Neural cell (in vitro differentiated cells): ENCODE measurements at regions not wholly inside any gene's neighbourhood (a gene's known extent, or its start where the extent isn't known, plus 50 kb on each side); places are given as distances from the start of the nearest gene placed in this dataset.

ENCODE experiments used
- H2AFZ ChIP-seq: fragments of 200-600, 300-800 bp; sonication (generic), shearing (Covaris generic); 2 replicates; pipeline ENCODE4 v1.6.0; 2014; ENCODE audit warnings: low read depth, mild to moderate bottlenecking, antibody characterized with exemption, low read length, moderate library complexity
- H3F3A ChIP-seq: fragments of 200-600 bp; shearing (Covaris generic); 2 replicates; pipeline ENCODE4 v1.6.1; 2016; ENCODE audit warnings: mild to moderate bottlenecking, moderate library complexity, mixed read lengths, antibody characterized with exemption, low read length; ENCODE audit not compliant: insufficient read depth, poor library complexity, severe bottlenecking
- H3K27ac ChIP-seq: fragments of 200-600, 300-800 bp; sonication (generic), shearing (Covaris generic); 2 replicates; pipeline ENCODE4 v1.5.1; 2014; ENCODE audit warnings: mild to moderate bottlenecking, low read length, moderate library complexity
- H3K27me3 ChIP-seq: fragments of 300-800, 200-600 bp; sonication (generic), shearing (Covaris generic); 2 replicates; pipeline ENCODE4 v1.6.0; 2014; ENCODE audit warnings: mild to moderate bottlenecking, low read depth, low read length, moderate library complexity; ENCODE audit not compliant: insufficient read depth
- H3K36me3 ChIP-seq: fragments of 300-800, 200-600 bp; sonication (generic), shearing (Covaris generic); 2 replicates; pipeline ENCODE4 v1.5.1; 2014; ENCODE audit warnings: mild to moderate bottlenecking, antibody characterized with exemption, low read length, moderate library complexity; ENCODE audit not compliant: insufficient read depth
- H3K4me2 ChIP-seq: fragments of 300-800, 200-600 bp; sonication (generic), shearing (Covaris generic); 2 replicates; pipeline ENCODE4 v1.6.0; 2014; ENCODE audit warnings: mild to moderate bottlenecking, low read length
- H3K4me3 ChIP-seq: fragments of 300-800, 200-600 bp; sonication (generic), shearing (Covaris generic); 2 replicates; pipeline ENCODE4 v1.5.1; 2014; ENCODE audit warnings: mild to moderate bottlenecking, low read length, moderate library complexity
- H3K79me2 ChIP-seq: fragments of 200-600 bp; shearing (Covaris generic); replicated peaks from 2 replicates; pipeline ENCODE4 v1.6.0; 2014; ENCODE audit warnings: mild to moderate bottlenecking, low read length, moderate library complexity; ENCODE audit not compliant: insufficient read depth
- H3K9ac ChIP-seq: fragments of 300-800, 200-600 bp; sonication (generic), shearing (Covaris generic); 2 replicates; pipeline ENCODE4 v1.6.1; 2016; ENCODE audit warnings: mild to moderate bottlenecking, low read length, mixed read lengths
- H3K9me2 ChIP-seq: fragments of 200-600 bp; shearing (Covaris generic); 2 replicates; pipeline ENCODE4 v1.6.1; 2016; ENCODE audit warnings: mild to moderate bottlenecking, low read length, mixed read lengths; ENCODE audit not compliant: insufficient read depth
- H3K9me3 ChIP-seq: fragments of 200-600, 300-800 bp; sonication (generic), shearing (Covaris generic); 2 replicates; pipeline ENCODE4 v1.6.1; 2016; ENCODE audit warnings: mild to moderate bottlenecking, mixed run types, low read length, moderate library complexity, mixed read lengths
- H4K20me1 ChIP-seq: fragments of 200-600 bp; shearing (Covaris generic); 2 replicates; pipeline ENCODE4 v1.6.1; 2016; ENCODE audit warnings: mild to moderate bottlenecking, mixed run types; ENCODE audit not compliant: insufficient read depth
- EP300 ChIP-seq: fragments of 450-650 bp; conservative IDR thresholded peaks from 2 replicates; pipeline ENCODE4 v1.6.1; 2014; ENCODE audit warnings: antibody characterized with exemption, mild to moderate bottlenecking, moderate library complexity; ENCODE audit not compliant: poor library complexity, severe bottlenecking
- EZH2 ChIP-seq: fragments of 200-600, 300-800 bp; shearing (Covaris generic), sonication (generic); IDR thresholded peaks from 2 replicates; pipeline ENCODE4 v1.6.1; 2014; ENCODE audit warnings: antibody characterized with exemption, low read length, borderline replicate concordance, mild to moderate bottlenecking; ENCODE audit not compliant: insufficient read depth, poor library complexity, severe bottlenecking
- MXI1 ChIP-seq: fragments of 450-650 bp; conservative IDR thresholded peaks from 2 replicates; pipeline ENCODE4 v1.6.1; 2014; ENCODE audit warnings: antibody characterized with exemption, mild to moderate bottlenecking; ENCODE audit not compliant: poor library complexity, severe bottlenecking
- POLR2AphosphoS5 ChIP-seq: IDR thresholded peaks from 2 replicates; pipeline ENCODE4 v1.6.1; 2012
- RAD21 ChIP-seq: fragments of 450-650 bp; conservative IDR thresholded peaks from 2 replicates; pipeline ENCODE4 v1.6.1; 2014; ENCODE audit warnings: antibody characterized with exemption, mild to moderate bottlenecking, moderate library complexity
- SMC3 ChIP-seq: fragments of 450-650 bp; conservative IDR thresholded peaks from 2 replicates; pipeline ENCODE4 v1.6.1; 2014; ENCODE audit warnings: antibody characterized with exemption, mild to moderate bottlenecking, moderate library complexity; ENCODE audit not compliant: poor library complexity
- TAF1 ChIP-seq: IDR thresholded peaks from 2 replicates; pipeline ENCODE4 v1.6.1; 2012; ENCODE audit warnings: low read depth
- TF ChIP-seq, protein P1 (sequence below): IDR thresholded peaks from 2 replicates; pipeline ENCODE4 v1.6.1; 2012; ENCODE audit warnings: borderline replicate concordance
- TF ChIP-seq, protein P2 (sequence below): fragments of 450-650 bp; IDR thresholded peaks from 2 replicates; pipeline ENCODE4 v1.5.1; 2014; ENCODE audit warnings: antibody characterized with exemption, mild to moderate bottlenecking, moderate library complexity; ENCODE audit not compliant: poor library complexity, severe bottlenecking

DNA sequence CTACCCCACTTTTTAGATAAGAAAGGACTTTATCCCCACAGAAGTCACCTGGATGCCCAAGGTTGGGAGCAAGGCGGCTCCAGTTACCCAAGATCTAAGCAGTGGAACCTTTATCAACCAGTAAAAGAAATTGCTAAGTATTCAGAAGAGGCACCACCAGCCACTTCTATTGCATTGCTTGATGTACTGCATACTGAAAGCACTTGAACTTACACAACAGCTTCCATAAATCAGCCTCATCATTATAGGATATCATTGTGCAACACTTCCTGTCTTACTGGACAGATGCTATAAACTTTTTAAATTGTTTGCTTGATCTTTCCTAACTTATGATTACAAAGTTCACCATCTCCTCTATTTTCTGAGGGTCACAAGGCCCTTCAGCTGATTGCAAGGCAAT, 642.7 kb upstream of the CXADR start:
- H3K9ac ChIP-seq = no peak overlapping the region
- H3K4me2 ChIP-seq = no peak overlapping the region
- H4K20me1 ChIP-seq = no peaks in the 10 kb centered on the region
- H3K27ac ChIP-seq = no peak overlapping the region
- no peaks in the 10 kb centered on the region for H3K9me3 ChIP-seq
- no peaks in the 10 kb centered on the region for H3F3A ChIP-seq
- no peaks in the 10 kb centered on the region for H3K27me3 ChIP-seq
- H3K36me3 ChIP-seq = no peaks in the 10 kb centered on the region
- H3K4me3 ChIP-seq = no peak overlapping the region
- no peaks in the 10 kb centered on the region for H3K79me2 ChIP-seq
- H2AFZ ChIP-seq = no peak overlapping the region
- no peaks in the 10 kb centered on the region for H3K9me2 ChIP-seq
- no peak for TF ChIP-seq TAF1
- TF ChIP-seq, protein P1, sequence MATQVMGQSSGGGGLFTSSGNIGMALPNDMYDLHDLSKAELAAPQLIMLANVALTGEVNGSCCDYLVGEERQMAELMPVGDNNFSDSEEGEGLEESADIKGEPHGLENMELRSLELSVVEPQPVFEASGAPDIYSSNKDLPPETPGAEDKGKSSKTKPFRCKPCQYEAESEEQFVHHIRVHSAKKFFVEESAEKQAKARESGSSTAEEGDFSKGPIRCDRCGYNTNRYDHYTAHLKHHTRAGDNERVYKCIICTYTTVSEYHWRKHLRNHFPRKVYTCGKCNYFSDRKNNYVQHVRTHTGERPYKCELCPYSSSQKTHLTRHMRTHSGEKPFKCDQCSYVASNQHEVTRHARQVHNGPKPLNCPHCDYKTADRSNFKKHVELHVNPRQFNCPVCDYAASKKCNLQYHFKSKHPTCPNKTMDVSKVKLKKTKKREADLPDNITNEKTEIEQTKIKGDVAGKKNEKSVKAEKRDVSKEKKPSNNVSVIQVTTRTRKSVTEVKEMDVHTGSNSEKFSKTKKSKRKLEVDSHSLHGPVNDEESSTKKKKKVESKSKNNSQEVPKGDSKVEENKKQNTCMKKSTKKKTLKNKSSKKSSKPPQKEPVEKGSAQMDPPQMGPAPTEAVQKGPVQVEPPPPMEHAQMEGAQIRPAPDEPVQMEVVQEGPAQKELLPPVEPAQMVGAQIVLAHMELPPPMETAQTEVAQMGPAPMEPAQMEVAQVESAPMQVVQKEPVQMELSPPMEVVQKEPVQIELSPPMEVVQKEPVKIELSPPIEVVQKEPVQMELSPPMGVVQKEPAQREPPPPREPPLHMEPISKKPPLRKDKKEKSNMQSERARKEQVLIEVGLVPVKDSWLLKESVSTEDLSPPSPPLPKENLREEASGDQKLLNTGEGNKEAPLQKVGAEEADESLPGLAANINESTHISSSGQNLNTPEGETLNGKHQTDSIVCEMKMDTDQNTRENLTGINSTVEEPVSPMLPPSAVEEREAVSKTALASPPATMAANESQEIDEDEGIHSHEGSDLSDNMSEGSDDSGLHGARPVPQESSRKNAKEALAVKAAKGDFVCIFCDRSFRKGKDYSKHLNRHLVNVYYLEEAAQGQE = no peak
- no peak for TF ChIP-seq RAD21
- TF ChIP-seq MXI1 = no peak
- no peak for TF ChIP-seq SMC3
- no peak for TF ChIP-seq EP300
- TF ChIP-seq EZH2 = no peak
- TF ChIP-seq, protein P2, sequence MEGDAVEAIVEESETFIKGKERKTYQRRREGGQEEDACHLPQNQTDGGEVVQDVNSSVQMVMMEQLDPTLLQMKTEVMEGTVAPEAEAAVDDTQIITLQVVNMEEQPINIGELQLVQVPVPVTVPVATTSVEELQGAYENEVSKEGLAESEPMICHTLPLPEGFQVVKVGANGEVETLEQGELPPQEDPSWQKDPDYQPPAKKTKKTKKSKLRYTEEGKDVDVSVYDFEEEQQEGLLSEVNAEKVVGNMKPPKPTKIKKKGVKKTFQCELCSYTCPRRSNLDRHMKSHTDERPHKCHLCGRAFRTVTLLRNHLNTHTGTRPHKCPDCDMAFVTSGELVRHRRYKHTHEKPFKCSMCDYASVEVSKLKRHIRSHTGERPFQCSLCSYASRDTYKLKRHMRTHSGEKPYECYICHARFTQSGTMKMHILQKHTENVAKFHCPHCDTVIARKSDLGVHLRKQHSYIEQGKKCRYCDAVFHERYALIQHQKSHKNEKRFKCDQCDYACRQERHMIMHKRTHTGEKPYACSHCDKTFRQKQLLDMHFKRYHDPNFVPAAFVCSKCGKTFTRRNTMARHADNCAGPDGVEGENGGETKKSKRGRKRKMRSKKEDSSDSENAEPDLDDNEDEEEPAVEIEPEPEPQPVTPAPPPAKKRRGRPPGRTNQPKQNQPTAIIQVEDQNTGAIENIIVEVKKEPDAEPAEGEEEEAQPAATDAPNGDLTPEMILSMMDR = no peak
- TF ChIP-seq POLR2AphosphoS5 = no peak

DNA sequence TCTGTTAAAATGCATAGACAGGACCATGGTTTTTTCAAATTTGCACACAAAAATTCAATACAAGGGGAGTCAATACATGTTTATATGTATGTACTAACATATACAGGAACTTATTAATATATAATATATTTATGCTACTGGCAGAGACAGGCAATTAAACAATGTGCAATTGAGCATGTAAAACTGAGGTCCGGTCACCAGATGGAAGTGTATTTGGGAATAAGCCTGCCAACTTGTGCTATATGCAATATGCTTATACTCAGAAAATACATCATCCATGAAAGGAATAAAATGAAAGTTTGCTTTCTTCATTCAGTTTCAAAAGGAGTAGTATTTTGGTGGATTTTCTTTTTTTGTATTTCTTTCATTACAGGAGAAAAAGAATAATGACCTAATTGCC, 640.2 kb upstream of the CXADR start:
- Histone ChIP-seq H3K4me2 (no peak overlapping the region), H3K9ac (no peak overlapping the region), H4K20me1 (no peaks in the 10 kb centered on the region), H3K9me2 (no peaks in the 10 kb centered on the region), H3K27ac (no peak overlapping the region), H3K4me3 (no peak overlapping the region), H3K36me3 (no peaks in the 10 kb centered on the region), H3K79me2 (no peaks in the 10 kb centered on the region), H3F3A (no peaks in the 10 kb centered on the region), H2AFZ (no peak overlapping the region), H3K9me3 (no peaks in the 10 kb centered on the region), H3K27me3 (no peaks in the 10 kb centered on the region)
- TF ChIP-seq EZH2 (no peak), MXI1 (no peak), SMC3 (no peak), EP300 (no peak)
- TF ChIP-seq, protein P2 = no peak
- TF ChIP-seq, protein P1 = no peak
